ENCODE measurements at regions not wholly inside any gene's neighbourhood (a gene's known extent, or its start where the extent isn't known, plus 50 kb on each side); places are given as distances from the start of the nearest gene placed in this dataset.

- DNase-seq, result no peak
Observed at GRCh38 chr2:8529706-8530277, 152.1 kb upstream of the ID2 start.

GRCh38 chr2:8531481-8531880 is 150.4 kb upstream of the ID2 start:
- no peak for DNase-seq

GRCh38 chr2:8532438-8532837 is 149.4 kb upstream of the ID2 start:
- DNase-seq, result no peak

- no peak for DNase-seq
Observed at GRCh38 chr2:8533923-8534322, 147.9 kb upstream of the ID2 start.

- no peak for DNase-seq
Observed at GRCh38 chr2:8534386-8534728, 147.5 kb upstream of the ID2 start.

- DNase-seq, result no peak
Observed at GRCh38 chr2:8534729-8535468, 147.0 kb upstream of the ID2 start.

- DNase-seq, result no peak
Observed at GRCh38 chr2:8535469-8535795, 146.4 kb upstream of the ID2 start.

- DNase-seq, result no peak
Observed at GRCh38 chr2:8535821-8536685, 145.8 kb upstream of the ID2 start.

- no peak for DNase-seq
Observed at GRCh38 chr2:8536686-8537561, 144.9 kb upstream of the ID2 start.

GRCh38 chr2:8537562-8538155 is 144.2 kb upstream of the ID2 start:
- no peak for DNase-seq

- DNase-seq, result no peak
Observed at GRCh38 chr2:8538531-8538930, 143.3 kb upstream of the ID2 start.

- no peak for DNase-seq
Observed at GRCh38 chr2:8538931-8539621, 142.8 kb upstream of the ID2 start.

GRCh38 chr2:8539743-8540551 is 141.9 kb upstream of the ID2 start:
- DNase-seq, result no peak

GRCh38 chr2:8540552-8541055 is 141.3 kb upstream of the ID2 start:
- DNase-seq, result no peak

GRCh38 chr2:8541223-8541622 is 140.6 kb upstream of the ID2 start:
- no peak for DNase-seq

GRCh38 chr2:8541636-8542035 is 140.2 kb upstream of the ID2 start:
- no peak for DNase-seq

- DNase-seq, result no peak
Observed at GRCh38 chr2:8542381-8543059, 139.3 kb upstream of the ID2 start.

GRCh38 chr2:8543060-8543382 is 138.8 kb upstream of the ID2 start:
- DNase-seq, result no peak

GRCh38 chr2:8543383-8544170 is 138.3 kb upstream of the ID2 start:
- no peak for DNase-seq

Measured in NCI-H187 treated with DMSO at 0.1 percent for 48 hours (cell line).